ENCODE measurements at regions not wholly inside any gene's neighbourhood (a gene's known extent, or its start where the extent isn't known, plus 50 kb on each side); places are given as distances from the start of the nearest gene placed in this dataset.
"Not testable (repeated sequence)": the region's sequence is repeated elsewhere in the genome, so short reads cannot be mapped to it uniquely, and the experiment has no call there.

DNA sequence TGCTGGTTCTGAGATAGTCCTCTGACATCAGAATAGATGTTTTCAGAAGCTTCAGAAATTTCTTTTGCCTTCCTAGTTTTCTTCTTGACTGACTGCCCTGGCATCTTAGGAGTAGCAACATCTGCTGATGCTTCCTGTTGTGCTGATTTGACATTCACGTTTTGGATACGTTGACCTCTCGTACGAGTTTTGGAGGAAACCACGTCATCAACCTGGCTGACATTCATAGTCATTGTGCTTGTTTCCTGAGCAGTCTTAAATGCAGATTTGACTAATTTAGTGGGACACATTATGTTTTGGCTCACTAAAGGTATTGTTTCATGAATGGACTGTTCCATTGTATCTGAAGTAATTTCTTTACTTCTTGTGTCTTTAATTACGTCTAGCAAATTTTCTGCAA, 86.2 kb downstream of the TBR1 start:
- H3K27me3 ChIP-seq (ENCODE audit: control insufficient read depth, insufficient read depth, low read length); H2AFZ ChIP-seq (ENCODE audit: low read length); H3K9me3 ChIP-seq (ENCODE audit: control insufficient read depth, insufficient read depth, low read depth, low read length); DNase-seq (ENCODE audit: low read depth in 2 of 2); H3K9ac ChIP-seq (ENCODE audit: insufficient read depth, low read length); H3K79me2 ChIP-seq (ENCODE audit: control insufficient read depth, insufficient read depth, low read length); H3K36me3 ChIP-seq (ENCODE audit: control insufficient read depth, insufficient read depth, low read length); H3K27ac ChIP-seq (ENCODE audit: insufficient read depth, low read length); H4K20me1 ChIP-seq (ENCODE audit: control insufficient read depth, extremely low read depth, insufficient read depth, low read length); H3K4me2 ChIP-seq (ENCODE audit: extremely low read depth, insufficient read depth, low read length); H3K4me1 ChIP-seq (ENCODE audit: control insufficient read depth, extremely low read depth, insufficient read depth, low read length); H3K4me3 ChIP-seq (replicated peaks in 1 of 4; ENCODE audit: control extremely low read depth in 1 of 4, insufficient read depth in 1 of 4, low read depth in 3 of 4, low read length in 4 of 4): not testable (repeated sequence)

DNA sequence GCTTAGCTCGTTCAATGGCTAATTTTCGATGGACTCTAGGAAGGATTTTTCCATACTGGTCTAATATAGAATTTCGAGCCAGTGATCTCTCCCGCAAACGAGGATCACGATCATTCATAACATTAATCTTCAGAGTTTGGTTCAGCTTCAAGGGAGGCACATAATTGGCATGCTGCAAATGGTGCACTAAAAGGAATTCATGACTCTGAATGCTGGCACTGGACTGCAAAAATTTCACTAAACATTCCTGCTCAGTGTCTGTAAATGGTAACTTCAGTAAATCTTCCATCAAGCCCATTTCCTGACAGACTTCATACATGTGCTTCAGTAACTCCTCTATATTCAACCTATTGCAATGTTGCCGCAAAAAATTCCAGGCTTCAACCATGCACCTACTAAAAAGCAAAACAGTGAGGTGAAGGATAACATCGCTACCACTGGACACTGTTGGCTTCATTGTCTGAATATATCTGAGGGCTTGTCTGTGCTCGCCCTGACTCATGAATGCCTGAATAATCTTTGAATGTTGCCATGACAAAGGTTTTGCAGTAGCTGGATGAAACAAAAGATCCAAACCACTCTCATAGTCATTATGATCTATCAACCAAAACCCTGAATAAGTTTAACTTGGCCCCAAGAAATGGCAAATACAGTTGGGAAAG, 88.7 kb downstream of the TBR1 start:
- H4K20me1 ChIP-seq (ENCODE audit: control insufficient read depth, extremely low read depth, insufficient read depth, low read length); H2AFZ ChIP-seq (ENCODE audit: low read length); H3K4me1 ChIP-seq (ENCODE audit: control insufficient read depth, extremely low read depth, insufficient read depth, low read length); H3K9me3 ChIP-seq (ENCODE audit: control insufficient read depth, insufficient read depth, low read depth, low read length); H3K79me2 ChIP-seq (ENCODE audit: control insufficient read depth, insufficient read depth, low read length); H3K9ac ChIP-seq (ENCODE audit: insufficient read depth, low read length); H3K36me3 ChIP-seq (ENCODE audit: control insufficient read depth, insufficient read depth, low read length); H3K4me2 ChIP-seq (ENCODE audit: extremely low read depth, insufficient read depth, low read length); H3K27ac ChIP-seq (ENCODE audit: insufficient read depth, low read length); H3K4me3 ChIP-seq (replicated peaks in 1 of 4; ENCODE audit: control extremely low read depth in 1 of 4, insufficient read depth in 1 of 4, low read depth in 3 of 4, low read length in 4 of 4); H3K27me3 ChIP-seq (ENCODE audit: control insufficient read depth, insufficient read depth, low read length): not testable (repeated sequence)
- DNase-seq (ENCODE audit: low read depth in 2 of 2), result peak in 1 of 2 donors; percentile 3

DNA sequence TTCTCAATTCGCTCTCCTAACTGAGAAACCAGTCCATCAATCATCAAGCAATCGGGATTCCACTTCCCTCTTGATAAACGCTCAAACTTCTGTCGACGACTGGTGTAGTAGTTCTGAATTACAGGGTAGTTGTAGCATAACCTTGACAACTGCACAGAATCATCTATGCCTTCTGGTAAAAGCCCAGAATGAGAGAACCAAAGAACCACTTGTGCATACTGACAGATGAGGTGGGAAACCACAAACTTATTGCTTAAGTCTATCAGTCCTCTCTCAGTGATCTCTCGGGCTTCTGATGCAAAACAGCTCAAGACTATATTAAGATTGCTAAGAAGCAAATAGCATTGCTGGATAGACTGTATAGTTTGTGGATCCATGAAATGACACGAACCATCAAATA, 89.4 kb downstream of the TBR1 start:
- H3K4me1 ChIP-seq (ENCODE audit: control insufficient read depth, extremely low read depth, insufficient read depth, low read length); H3K4me2 ChIP-seq (ENCODE audit: extremely low read depth, insufficient read depth, low read length); DNase-seq (ENCODE audit: low read depth in 2 of 2); H3K9me3 ChIP-seq (ENCODE audit: control insufficient read depth, insufficient read depth, low read depth, low read length); H2AFZ ChIP-seq (ENCODE audit: low read length); H4K20me1 ChIP-seq (ENCODE audit: control insufficient read depth, extremely low read depth, insufficient read depth, low read length); H3K27me3 ChIP-seq (ENCODE audit: control insufficient read depth, insufficient read depth, low read length); H3K27ac ChIP-seq (ENCODE audit: insufficient read depth, low read length); H3K9ac ChIP-seq (ENCODE audit: insufficient read depth, low read length); H3K79me2 ChIP-seq (ENCODE audit: control insufficient read depth, insufficient read depth, low read length); H3K4me3 ChIP-seq (replicated peaks in 1 of 4; ENCODE audit: control extremely low read depth in 1 of 4, insufficient read depth in 1 of 4, low read depth in 3 of 4, low read length in 4 of 4); H3K36me3 ChIP-seq (ENCODE audit: control insufficient read depth, insufficient read depth, low read length): not testable (repeated sequence)

DNA sequence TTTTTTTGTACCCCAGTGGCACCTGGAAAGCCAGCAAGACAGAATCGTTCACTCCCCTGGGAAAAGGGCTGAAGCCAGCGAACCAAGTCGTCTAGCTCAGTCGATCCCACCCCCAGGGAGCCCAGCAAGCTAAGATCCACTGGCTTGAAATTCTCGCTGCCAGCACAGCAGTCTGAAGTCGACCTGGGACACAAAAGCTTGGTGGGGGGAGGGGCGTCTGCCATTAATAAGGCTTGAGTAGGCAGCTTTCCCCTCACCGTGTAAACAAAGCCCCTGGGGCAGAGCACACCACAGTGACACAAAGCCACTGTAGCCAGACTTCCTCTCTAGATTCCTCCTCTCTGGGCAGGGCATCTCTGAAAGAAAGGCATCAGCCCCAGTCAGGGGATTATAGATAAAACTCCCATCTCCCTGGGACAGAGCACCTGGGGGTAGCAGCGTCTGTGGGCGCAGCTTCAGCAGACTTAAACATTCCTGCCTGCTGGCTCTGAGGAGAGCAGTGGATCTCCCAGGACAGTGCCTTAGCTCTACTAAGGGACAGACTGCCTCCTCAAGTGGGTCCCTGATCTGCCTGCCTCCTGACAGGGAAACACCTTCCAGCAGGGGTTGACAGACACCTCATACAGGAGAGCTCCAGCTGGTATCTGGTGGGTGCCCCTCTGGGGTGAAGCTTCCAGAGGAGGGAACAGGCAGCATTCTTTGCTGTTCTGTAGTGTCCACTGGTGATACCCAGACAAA, 97.4 kb downstream of the TBR1 start:
- H4K20me1 ChIP-seq (ENCODE audit: control insufficient read depth, extremely low read depth, insufficient read depth, low read length); H3K79me2 ChIP-seq (ENCODE audit: control insufficient read depth, insufficient read depth, low read length); H3K9me3 ChIP-seq (ENCODE audit: control insufficient read depth, insufficient read depth, low read depth, low read length); H3K27ac ChIP-seq (ENCODE audit: insufficient read depth, low read length); H2AFZ ChIP-seq (ENCODE audit: low read length); DNase-seq (ENCODE audit: low read depth in 2 of 2); H3K9ac ChIP-seq (ENCODE audit: insufficient read depth, low read length); H3K4me3 ChIP-seq (replicated peaks in 1 of 4; ENCODE audit: control extremely low read depth in 1 of 4, insufficient read depth in 1 of 4, low read depth in 3 of 4, low read length in 4 of 4); H3K4me1 ChIP-seq (ENCODE audit: control insufficient read depth, extremely low read depth, insufficient read depth, low read length); H3K27me3 ChIP-seq (ENCODE audit: control insufficient read depth, insufficient read depth, low read length); H3K4me2 ChIP-seq (ENCODE audit: extremely low read depth, insufficient read depth, low read length); H3K36me3 ChIP-seq (ENCODE audit: control insufficient read depth, insufficient read depth, low read length): not testable (repeated sequence)

DNA sequence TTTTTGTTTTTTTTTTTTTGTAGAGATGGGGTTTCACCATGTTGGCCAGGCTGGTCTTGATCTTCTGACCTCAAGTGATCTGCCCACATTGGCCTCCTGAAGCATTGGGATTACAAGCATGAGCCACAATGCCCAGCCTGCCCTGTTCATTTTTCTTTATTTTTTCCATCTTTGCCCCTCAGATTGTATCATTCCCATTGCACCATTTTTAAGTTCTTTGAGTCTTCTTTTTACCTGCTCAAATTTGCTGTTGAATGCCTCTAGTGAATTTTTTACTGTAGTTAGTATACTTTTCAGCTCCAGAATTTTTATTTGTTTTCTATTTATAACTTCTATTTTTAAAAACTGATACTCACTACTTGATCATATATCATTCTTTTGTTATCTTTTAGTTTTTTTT, 101.4 kb upstream of the SLC4A10 start:
- Histone ChIP-seq H3K4me1 (ENCODE audit: control insufficient read depth, extremely low read depth, insufficient read depth, low read length) (no peaks in the 10 kb centered on the region), H3K4me3 (replicated peaks in 1 of 4; ENCODE audit: control extremely low read depth in 1 of 4, insufficient read depth in 1 of 4, low read depth in 3 of 4, low read length in 4 of 4) (no peak overlapping the region), H3K4me2 (ENCODE audit: extremely low read depth, insufficient read depth, low read length) (no peak overlapping the region), H3K79me2 (ENCODE audit: control insufficient read depth, insufficient read depth, low read length) (no peaks in the 10 kb centered on the region), H3K27me3 (ENCODE audit: control insufficient read depth, insufficient read depth, low read length) (no peaks in the 10 kb centered on the region), H3K36me3 (ENCODE audit: control insufficient read depth, insufficient read depth, low read length) (no peaks in the 10 kb centered on the region), H4K20me1 (ENCODE audit: control insufficient read depth, extremely low read depth, insufficient read depth, low read length) (no peaks in the 10 kb centered on the region), H2AFZ (ENCODE audit: low read length) (no peak overlapping the region), H3K9me3 (ENCODE audit: control insufficient read depth, insufficient read depth, low read depth, low read length) (no peaks in the 10 kb centered on the region), H3K9ac (ENCODE audit: insufficient read depth, low read length) (no peak overlapping the region), H3K27ac (ENCODE audit: insufficient read depth, low read length) (no peak overlapping the region)
- no peak for DNase-seq (ENCODE audit: low read depth in 2 of 2)
- no peak for TF ChIP-seq EZH2 (IDR thresholded peaks at IDR 0.05; ENCODE audit: low read length, missing control alignments)
- TF ChIP-seq, protein P1, sequence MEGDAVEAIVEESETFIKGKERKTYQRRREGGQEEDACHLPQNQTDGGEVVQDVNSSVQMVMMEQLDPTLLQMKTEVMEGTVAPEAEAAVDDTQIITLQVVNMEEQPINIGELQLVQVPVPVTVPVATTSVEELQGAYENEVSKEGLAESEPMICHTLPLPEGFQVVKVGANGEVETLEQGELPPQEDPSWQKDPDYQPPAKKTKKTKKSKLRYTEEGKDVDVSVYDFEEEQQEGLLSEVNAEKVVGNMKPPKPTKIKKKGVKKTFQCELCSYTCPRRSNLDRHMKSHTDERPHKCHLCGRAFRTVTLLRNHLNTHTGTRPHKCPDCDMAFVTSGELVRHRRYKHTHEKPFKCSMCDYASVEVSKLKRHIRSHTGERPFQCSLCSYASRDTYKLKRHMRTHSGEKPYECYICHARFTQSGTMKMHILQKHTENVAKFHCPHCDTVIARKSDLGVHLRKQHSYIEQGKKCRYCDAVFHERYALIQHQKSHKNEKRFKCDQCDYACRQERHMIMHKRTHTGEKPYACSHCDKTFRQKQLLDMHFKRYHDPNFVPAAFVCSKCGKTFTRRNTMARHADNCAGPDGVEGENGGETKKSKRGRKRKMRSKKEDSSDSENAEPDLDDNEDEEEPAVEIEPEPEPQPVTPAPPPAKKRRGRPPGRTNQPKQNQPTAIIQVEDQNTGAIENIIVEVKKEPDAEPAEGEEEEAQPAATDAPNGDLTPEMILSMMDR (conservative IDR thresholded peaks at IDR 0.05 in 1 of 2, IDR thresholded peaks at IDR 0.05 in 1 of 2; ENCODE audit: low read depth in 1 of 2, low read length in 2 of 2), result no peak

Data from fibroblast of lung (primary cell).